ENCODE measurements at regions not wholly inside any gene's neighbourhood (a gene's known extent, or its start where the extent isn't known, plus 50 kb on each side); places are given as distances from the start of the nearest gene placed in this dataset.

- intact Hi-C loops (cut with DNase I) = no loop called here
- DNase-seq (ENCODE audit: low spot score) = no peak
Observed at GRCh38 chr4:181671672-181672071, 571.5 kb upstream of the TENM3 start.

GRCh38 chr4:181672751-181673150 is 570.5 kb upstream of the TENM3 start:
- DNase-seq (ENCODE audit: low spot score) = no peak
- intact Hi-C loops (cut with DNase I) = no loop called here

- no peak for DNase-seq (ENCODE audit: low spot score)
- intact Hi-C loops (cut with DNase I) = no loop called here
Observed at GRCh38 chr4:181674315-181674875, 568.8 kb upstream of the TENM3 start.

GRCh38 chr4:181676546-181676945 is 566.7 kb upstream of the TENM3 start:
- intact Hi-C loops (cut with DNase I) = no loop called here
- no peak for DNase-seq (ENCODE audit: low spot score)

GRCh38 chr4:181677201-181677600 is 566.0 kb upstream of the TENM3 start:
- DNase-seq (ENCODE audit: low spot score) = no peak
- intact Hi-C loops (cut with DNase I) = no loop called here

- no peak for DNase-seq (ENCODE audit: low spot score)
- intact Hi-C loops (cut with DNase I) = no loop called here
Observed at GRCh38 chr4:181677621-181678020, 565.6 kb upstream of the TENM3 start.

GRCh38 chr4:181679754-181680153 is 563.4 kb upstream of the TENM3 start:
- intact Hi-C loops (cut with DNase I) = no loop called here
- no peak for DNase-seq (ENCODE audit: low spot score)

GRCh38 chr4:181682367-181683047 is 560.7 kb upstream of the TENM3 start:
- intact Hi-C loops (cut with DNase I) = no loop called here
- DNase-seq (ENCODE audit: low spot score) = no peak

GRCh38 chr4:181684310-181684709 is 558.9 kb upstream of the TENM3 start:
- DNase-seq (ENCODE audit: low spot score) = no peak
- intact Hi-C loops (cut with DNase I) = no loop called here

- no peak for DNase-seq (ENCODE audit: low spot score)
- intact Hi-C loops (cut with DNase I) = no loop called here
Observed at GRCh38 chr4:181685461-181685860, 557.7 kb upstream of the TENM3 start.

- no peak for DNase-seq (ENCODE audit: low spot score)
- intact Hi-C loops (cut with DNase I) = no loop called here
Observed at GRCh38 chr4:181685911-181686310, 557.3 kb upstream of the TENM3 start.

- no peak for DNase-seq (ENCODE audit: low spot score)
- intact Hi-C loops (cut with DNase I) = no loop called here
Observed at GRCh38 chr4:181687116-181687515, 556.1 kb upstream of the TENM3 start.

- DNase-seq (ENCODE audit: low spot score) = no peak
- intact Hi-C loops (cut with DNase I) = no loop called here
Observed at GRCh38 chr4:181688432-181688831, 554.8 kb upstream of the TENM3 start.

GRCh38 chr4:181688872-181689271 is 554.3 kb upstream of the TENM3 start:
- intact Hi-C loops (cut with DNase I) = no loop called here
- DNase-seq (ENCODE audit: low spot score) = no peak

- intact Hi-C loops (cut with DNase I) = no loop called here
- DNase-seq (ENCODE audit: low spot score) = no peak
Observed at GRCh38 chr4:181690498-181690897, 552.7 kb upstream of the TENM3 start.

- no peak for DNase-seq (ENCODE audit: low spot score)
- intact Hi-C loops (cut with DNase I) = no loop called here
Observed at GRCh38 chr4:181692965-181693364, 550.2 kb upstream of the TENM3 start.

- intact Hi-C loops (cut with DNase I) = no loop called here
Observed at GRCh38 chr4:181693517-181693916, 549.7 kb upstream of the TENM3 start.

GRCh38 chr4:181698221-181698620 is 545.0 kb upstream of the TENM3 start:
- intact Hi-C loops (cut with DNase I) = no loop called here
- DNase-seq (ENCODE audit: low spot score) = no peak

More at GRCh38 chr4:181693517-181693916, 549.7 kb upstream of the TENM3 start:
- DNase-seq (ENCODE audit: low spot score) = no peak

- DNase-seq (ENCODE audit: low spot score) = no peak
- intact Hi-C loops (cut with DNase I) = no loop called here
Observed at GRCh38 chr4:181701214-181701613, 542.0 kb upstream of the TENM3 start.

GRCh38 chr4:181701894-181702293 is 541.3 kb upstream of the TENM3 start:
- intact Hi-C loops (cut with DNase I) = no loop called here
- DNase-seq (ENCODE audit: low spot score) = no peak

- intact Hi-C loops (cut with DNase I) = no loop called here
- no peak for DNase-seq (ENCODE audit: low spot score)
Observed at GRCh38 chr4:181702864-181703495, 540.2 kb upstream of the TENM3 start.

Measured in posterior vena cava (tissue), 2 donors.